ENCODE measurements at regions not wholly inside any gene's neighbourhood (a gene's known extent, or its start where the extent isn't known, plus 50 kb on each side); places are given as distances from the start of the nearest gene placed in this dataset.

DNA sequence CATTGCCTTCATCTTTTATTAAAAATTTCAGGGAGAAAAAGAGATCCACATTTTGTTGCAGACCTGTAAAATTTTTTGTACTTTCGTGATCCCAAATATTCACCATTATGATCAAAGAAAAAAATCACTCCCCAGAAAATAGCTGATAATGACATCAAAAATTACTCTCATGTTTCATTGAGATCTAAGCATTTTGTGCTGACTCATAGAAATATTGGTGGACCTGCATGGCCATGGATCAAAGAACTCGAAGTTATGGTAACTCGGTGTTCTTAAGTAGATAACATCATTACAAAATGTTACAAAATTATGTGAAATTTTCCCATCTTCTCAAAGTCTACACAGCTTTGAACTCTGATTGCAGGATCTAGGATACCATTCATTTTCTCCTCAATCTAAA, 135.8 kb downstream of the PTGER3 start:
- DNase-seq (ENCODE audit: extremely low spot score), result no peak
- no peak for TF ChIP-seq CTCF (IDR thresholded peaks at IDR 0.05; ENCODE audit: control extremely low read depth, extremely low read depth, low read depth, missing control alignments)
- POLR2A ChIA-PET, result no interaction called here
- CTCF ChIA-PET, result interaction anchor here (1.8 kb wide), 1 partner anchor 11 kb away, joined by 6 read pairs; no protein-coding TSS in a partner anchor

DNA sequence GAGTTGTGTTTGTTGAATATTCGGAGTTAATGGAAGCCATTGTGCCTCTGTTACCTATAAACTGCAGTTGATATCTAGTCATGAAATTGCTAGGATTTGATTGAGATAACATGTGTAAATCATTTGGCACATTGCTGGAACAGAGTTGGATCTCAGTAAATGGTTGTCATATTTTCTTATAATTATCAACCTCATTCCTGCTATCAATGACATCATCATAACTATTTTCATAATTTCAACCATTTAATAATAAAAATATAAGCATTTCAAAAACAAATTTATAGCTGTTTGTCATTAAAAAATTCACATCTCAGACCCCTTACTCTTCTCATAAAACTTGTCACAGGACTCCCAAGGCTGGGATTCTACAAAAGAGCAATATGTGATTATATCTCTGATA, 133.4 kb downstream of the PTGER3 start:
- CTCF ChIA-PET, result interaction anchor here (1.3 kb wide), 1 partner anchor 36 kb away, joined by 3 read pairs; no protein-coding TSS in a partner anchor
- POLR2A ChIA-PET, result no interaction called here
- no peak for DNase-seq (ENCODE audit: extremely low spot score)
- no peak for TF ChIP-seq CTCF (IDR thresholded peaks at IDR 0.05; ENCODE audit: control extremely low read depth, extremely low read depth, low read depth, missing control alignments)

GRCh38 chr1:70915258-70916033, 132.2 kb downstream of the PTGER3 start:
- DNase-seq (ENCODE audit: extremely low spot score), result no peak

DNA sequence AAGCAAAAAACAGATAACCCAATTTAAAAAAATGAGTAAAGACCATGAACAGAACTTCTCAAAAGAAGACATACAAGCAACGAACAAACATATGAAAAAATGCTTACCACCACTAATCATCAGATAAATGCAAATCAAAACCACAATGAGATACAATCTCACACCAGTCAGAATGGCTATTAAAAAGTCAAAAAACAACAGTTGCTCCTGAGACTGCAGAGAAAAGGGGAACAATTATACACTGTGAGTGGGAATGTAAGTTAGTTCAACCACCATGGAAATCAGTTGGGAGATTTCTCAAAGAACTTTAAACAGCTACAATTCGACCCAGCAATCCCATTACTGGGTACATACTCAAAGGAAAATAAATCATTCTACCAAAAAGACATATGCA, 131.6 kb downstream of the PTGER3 start:
- CTCF ChIA-PET, result interaction anchor here (0.7 to 1.5 kb wide), 2 partner anchors 8 to 9 kb away, joined by 3 to 5 read pairs; no protein-coding TSS in a partner anchor
- TF ChIP-seq CTCF (IDR thresholded peaks at IDR 0.05; ENCODE audit: control extremely low read depth, extremely low read depth, low read depth, missing control alignments), result no peak
- POLR2A ChIA-PET, result no interaction called here
- no peak for DNase-seq (ENCODE audit: extremely low spot score)

More at GRCh38 chr1:70915258-70916033, 132.2 kb downstream of the PTGER3 start:
- ChIA-PET POLR2A (no interaction called here), CTCF (interaction anchor here (1.3 to 1.5 kb wide), 2 partner anchors 10 to 34 kb away, joined by 3 to 5 read pairs; no protein-coding TSS in a partner anchor)
- no peak for TF ChIP-seq CTCF (IDR thresholded peaks at IDR 0.05; ENCODE audit: control extremely low read depth, extremely low read depth, low read depth, missing control alignments)

GRCh38 chr1:70919706-70920323, 127.8 kb downstream of the PTGER3 start:
- no peak for DNase-seq (ENCODE audit: extremely low spot score)
- ChIA-PET POLR2A (no interaction called here), CTCF (interaction anchor here (1.3 kb wide), 1 partner anchor 14 kb away, joined by 4 read pairs; no protein-coding TSS in a partner anchor)
- no peak for TF ChIP-seq CTCF (IDR thresholded peaks at IDR 0.05; ENCODE audit: control extremely low read depth, extremely low read depth, low read depth, missing control alignments)
